ENCODE measurements at regions not wholly inside any gene's neighbourhood (a gene's known extent, or its start where the extent isn't known, plus 50 kb on each side); places are given as distances from the start of the nearest gene placed in this dataset.

- H3K9me3 ChIP-seq (ENCODE audit: insufficient read depth, low read depth, low read length) = no peaks in the 10 kb centered on the region
- H4K91ac ChIP-seq (ENCODE audit: low read depth, low read length) = no peak overlapping the region
- no peaks in the 10 kb centered on the region for H3K79me1 ChIP-seq (ENCODE audit: low read length)
- no peak overlapping the region for H2BK12ac ChIP-seq (ENCODE audit: low read length)
- H3K79me2 ChIP-seq (ENCODE audit: control insufficient read depth, insufficient read depth, low read length, poor library complexity) = no peaks in the 10 kb centered on the region
- no peak overlapping the region for H3K9ac ChIP-seq (ENCODE audit: low read length)
- no peak overlapping the region for H3K4me3 ChIP-seq (ENCODE audit: low read depth, low read length)
- WGBS (ENCODE audit: extremely low coverage, insufficient coverage, insufficient read length) = no CpG with 5 or more reads among the region's 3 CpGs
- no peak overlapping the region for H3K18ac ChIP-seq (ENCODE audit: low read length)
- peaks cover 11 to 12% of the 10 kb centered on the region in 2 experiments for H3K4me1 ChIP-seq (ENCODE audit: control insufficient read depth in 1 of 2, insufficient read depth in 2 of 2, low read length in 2 of 2)
- no peak overlapping the region for H4K8ac ChIP-seq (ENCODE audit: low read depth, low read length)
- no peak overlapping the region for H2AK5ac ChIP-seq (ENCODE audit: low read length)
- H3K27ac ChIP-seq (ENCODE audit: low read depth, low read length) = no peak overlapping the region
- no peaks in the 10 kb centered on the region for H3K36me3 ChIP-seq (ENCODE audit: control insufficient read depth in 1 of 2, insufficient read depth in 2 of 2, low read length in 2 of 2)
- DNase-seq = no peak
- no peak overlapping the region for H3K23ac ChIP-seq (ENCODE audit: low read length)
- H2AFZ ChIP-seq (ENCODE audit: insufficient read depth, low read length, poor library complexity) = no peak overlapping the region
- H3K27me3 ChIP-seq (ENCODE audit: insufficient read depth, low read length) = no peaks in the 10 kb centered on the region
- H3K14ac ChIP-seq (ENCODE audit: low read length) = no peak overlapping the region
- H3K4ac ChIP-seq (ENCODE audit: low read depth, low read length) = no peak overlapping the region
- H2BK120ac ChIP-seq (ENCODE audit: insufficient read depth, low read length, poor library complexity) = no peak overlapping the region
- H3K4me2 ChIP-seq (ENCODE audit: low read length) = no peak overlapping the region
- H4K12ac ChIP-seq (ENCODE audit: low read depth, low read length) = no peak overlapping the region
- H2BK5ac ChIP-seq (ENCODE audit: low read depth, low read length, poor library complexity) = no peak overlapping the region
Observed at GRCh38 chr3:187972454-187972853, 181.5 kb upstream of the LPP start.

GRCh38 chr3:187973977-187974870, 179.7 kb upstream of the LPP start:
- Histone ChIP-seq H3K79me2 (ENCODE audit: control insufficient read depth, insufficient read depth, low read length, poor library complexity) (no peaks in the 10 kb centered on the region), H3K4me1 (ENCODE audit: control insufficient read depth in 1 of 2, insufficient read depth in 2 of 2, low read length in 2 of 2) (peaks cover 7 to 9% of the 10 kb centered on the region in 2 experiments), H2BK120ac (ENCODE audit: insufficient read depth, low read length, poor library complexity) (no peak overlapping the region), H4K12ac (ENCODE audit: low read depth, low read length) (no peak overlapping the region), H2AK5ac (ENCODE audit: low read length) (no peak overlapping the region), H3K27me3 (ENCODE audit: insufficient read depth, low read length) (no peaks in the 10 kb centered on the region), H3K4me2 (ENCODE audit: low read length) (no peak overlapping the region), H2AFZ (ENCODE audit: insufficient read depth, low read length, poor library complexity) (no peak overlapping the region), H3K4me3 (ENCODE audit: low read depth, low read length) (no peak overlapping the region), H2BK12ac (ENCODE audit: low read length) (no peak overlapping the region), H3K27ac (ENCODE audit: low read depth, low read length) (no peak overlapping the region), H3K9me3 (ENCODE audit: insufficient read depth, low read depth, low read length) (no peaks in the 10 kb centered on the region), H3K9ac (ENCODE audit: low read length) (no peak overlapping the region), H2BK5ac (ENCODE audit: low read depth, low read length, poor library complexity) (no peak overlapping the region), H4K91ac (ENCODE audit: low read depth, low read length) (no peak overlapping the region), H4K8ac (ENCODE audit: low read depth, low read length) (no peak overlapping the region), H3K79me1 (ENCODE audit: low read length) (no peaks in the 10 kb centered on the region), H3K4ac (ENCODE audit: low read depth, low read length) (no peak overlapping the region), H3K18ac (ENCODE audit: low read length) (no peak overlapping the region), H3K14ac (ENCODE audit: low read length) (no peak overlapping the region), H3K36me3 (ENCODE audit: control insufficient read depth in 1 of 2, insufficient read depth in 2 of 2, low read length in 2 of 2) (no peaks in the 10 kb centered on the region), H3K23ac (ENCODE audit: low read length) (no peak overlapping the region)
- no CpG with 5 or more reads among the region's 9 CpGs for WGBS (ENCODE audit: extremely low coverage, insufficient coverage, insufficient read length)
- no peak for DNase-seq

- Histone ChIP-seq H3K4me3 (ENCODE audit: low read depth, low read length) (no peak overlapping the region), H3K27ac (ENCODE audit: low read depth, low read length) (no peak overlapping the region), H4K8ac (ENCODE audit: low read depth, low read length) (no peak overlapping the region), H4K12ac (ENCODE audit: low read depth, low read length) (no peak overlapping the region), H3K23ac (ENCODE audit: low read length) (no peak overlapping the region), H3K36me3 (ENCODE audit: control insufficient read depth in 1 of 2, insufficient read depth in 2 of 2, low read length in 2 of 2) (no peaks in the 10 kb centered on the region), H3K27me3 (ENCODE audit: insufficient read depth, low read length) (no peaks in the 10 kb centered on the region), H3K9ac (ENCODE audit: low read length) (no peak overlapping the region), H3K18ac (ENCODE audit: low read length) (no peak overlapping the region), H3K4ac (ENCODE audit: low read depth, low read length) (no peak overlapping the region), H3K4me1 (ENCODE audit: control insufficient read depth in 1 of 2, insufficient read depth in 2 of 2, low read length in 2 of 2) (peaks cover 7 to 9% of the 10 kb centered on the region in 2 experiments), H3K9me3 (ENCODE audit: insufficient read depth, low read depth, low read length) (no peaks in the 10 kb centered on the region), H2BK120ac (ENCODE audit: insufficient read depth, low read length, poor library complexity) (no peak overlapping the region), H3K79me1 (ENCODE audit: low read length) (no peaks in the 10 kb centered on the region), H3K14ac (ENCODE audit: low read length) (no peak overlapping the region), H2BK12ac (ENCODE audit: low read length) (no peak overlapping the region), H2AK5ac (ENCODE audit: low read length) (no peak overlapping the region), H3K4me2 (ENCODE audit: low read length) (no peak overlapping the region), H2AFZ (ENCODE audit: insufficient read depth, low read length, poor library complexity) (no peak overlapping the region), H3K79me2 (ENCODE audit: control insufficient read depth, insufficient read depth, low read length, poor library complexity) (no peaks in the 10 kb centered on the region), H4K91ac (ENCODE audit: low read depth, low read length) (no peak overlapping the region), H2BK5ac (ENCODE audit: low read depth, low read length, poor library complexity) (no peak overlapping the region)
- no CpG with 5 or more reads among the region's 3 CpGs for WGBS (ENCODE audit: extremely low coverage, insufficient coverage, insufficient read length)
- DNase-seq = no peak
Observed at GRCh38 chr3:187974871-187975271, 179.1 kb upstream of the LPP start.

- no peak overlapping the region for H3K27ac ChIP-seq (ENCODE audit: low read depth, low read length)
- H3K79me2 ChIP-seq (ENCODE audit: control insufficient read depth, insufficient read depth, low read length, poor library complexity) = no peaks in the 10 kb centered on the region
- H3K36me3 ChIP-seq (ENCODE audit: control insufficient read depth in 1 of 2, insufficient read depth in 2 of 2, low read length in 2 of 2) = no peaks in the 10 kb centered on the region
- no peak overlapping the region for H3K23ac ChIP-seq (ENCODE audit: low read length)
- H4K12ac ChIP-seq (ENCODE audit: low read depth, low read length) = no peak overlapping the region
- no peak overlapping the region for H4K8ac ChIP-seq (ENCODE audit: low read depth, low read length)
- H2BK5ac ChIP-seq (ENCODE audit: low read depth, low read length, poor library complexity) = no peak overlapping the region
- H2AK5ac ChIP-seq (ENCODE audit: low read length) = no peak overlapping the region
- peaks cover 7 to 9% of the 10 kb centered on the region in 2 experiments for H3K4me1 ChIP-seq (ENCODE audit: control insufficient read depth in 1 of 2, insufficient read depth in 2 of 2, low read length in 2 of 2)
- no peaks in the 10 kb centered on the region for H3K27me3 ChIP-seq (ENCODE audit: insufficient read depth, low read length)
- H3K79me1 ChIP-seq (ENCODE audit: low read length) = no peaks in the 10 kb centered on the region
- H3K14ac ChIP-seq (ENCODE audit: low read length) = no peak overlapping the region
- H2AFZ ChIP-seq (ENCODE audit: insufficient read depth, low read length, poor library complexity) = no peak overlapping the region
- H3K9ac ChIP-seq (ENCODE audit: low read length) = no peak overlapping the region
- H3K4me2 ChIP-seq (ENCODE audit: low read length) = no peak overlapping the region
- no peak overlapping the region for H2BK120ac ChIP-seq (ENCODE audit: insufficient read depth, low read length, poor library complexity)
- H3K18ac ChIP-seq (ENCODE audit: low read length) = no peak overlapping the region
- WGBS (ENCODE audit: extremely low coverage, insufficient coverage, insufficient read length) = no CpG with 5 or more reads among the region's 7 CpGs
- H4K91ac ChIP-seq (ENCODE audit: low read depth, low read length) = no peak overlapping the region
- H3K4me3 ChIP-seq (ENCODE audit: low read depth, low read length) = no peak overlapping the region
- DNase-seq = peak; percentile 94 to 97
- H2BK12ac ChIP-seq (ENCODE audit: low read length) = no peak overlapping the region
- no peaks in the 10 kb centered on the region for H3K9me3 ChIP-seq (ENCODE audit: insufficient read depth, low read depth, low read length)
- H3K4ac ChIP-seq (ENCODE audit: low read depth, low read length) = no peak overlapping the region
Observed at GRCh38 chr3:187975561-187976364, 178.2 kb upstream of the LPP start.
